ENCODE measurements at regions not wholly inside any gene's neighbourhood (a gene's known extent, or its start where the extent isn't known, plus 50 kb on each side); places are given as distances from the start of the nearest gene placed in this dataset.

- TF ChIP-seq CTCF (IDR thresholded peaks at IDR 0.05; ENCODE audit: low read length) (no peak), EZH2phosphoT487 (IDR thresholded peaks at IDR 0.05; ENCODE audit: low read length) (no peak)
Measured at GRCh38 chr6:90911642-90912041, 324.8 kb upstream of the MAP3K7 start.

Measured in MM.1S (cell line).